Fibroblast of lung (primary cell): ENCODE measurements at regions not wholly inside any gene's neighbourhood (a gene's known extent, or its start where the extent isn't known, plus 50 kb on each side); places are given as distances from the start of the nearest gene placed in this dataset.

ENCODE experiments used
- EZH2 ChIP-seq: IDR thresholded peaks from 2 replicates; pipeline ENCODE4 v1.5.1; 2012; ENCODE audit warnings: low read length, control low read depth, mild to moderate bottlenecking; ENCODE audit errors: missing control alignments
- TF ChIP-seq, protein P1 (sequence below), 2 donors: IDR thresholded peaks in 1 of 2; conservative IDR thresholded peaks in 1 of 2; 1 replicate in 1 of 2; 2 replicates in 1 of 2; pipeline ENCODE4 v1.5.1; 2011 to 2012; ENCODE audit warnings: low read length in 2 of 2, control low read depth in 1 of 2, inconsistent platforms in 1 of 2, low read depth in 1 of 2, mild to moderate bottlenecking in 1 of 2

DNA sequence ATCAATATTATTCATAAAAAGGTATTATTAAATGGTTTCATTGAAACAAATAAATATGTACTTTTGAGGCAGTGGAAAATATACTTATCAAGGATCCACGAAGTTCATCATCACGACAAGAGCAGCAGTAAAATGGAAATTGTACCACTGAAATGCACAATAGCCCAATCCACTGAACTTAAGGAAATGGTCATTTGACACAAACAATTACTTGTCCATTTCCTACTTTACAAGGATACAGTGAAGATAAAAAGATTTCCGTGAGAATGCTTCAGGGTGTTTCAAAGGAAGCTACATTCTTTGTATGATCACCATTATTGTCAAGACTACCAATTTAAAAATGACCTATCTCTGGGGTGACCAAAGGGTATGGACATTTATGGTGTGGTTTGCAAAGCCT lies 210.3 kb downstream of the SYK start:
- TF ChIP-seq, protein P1, sequence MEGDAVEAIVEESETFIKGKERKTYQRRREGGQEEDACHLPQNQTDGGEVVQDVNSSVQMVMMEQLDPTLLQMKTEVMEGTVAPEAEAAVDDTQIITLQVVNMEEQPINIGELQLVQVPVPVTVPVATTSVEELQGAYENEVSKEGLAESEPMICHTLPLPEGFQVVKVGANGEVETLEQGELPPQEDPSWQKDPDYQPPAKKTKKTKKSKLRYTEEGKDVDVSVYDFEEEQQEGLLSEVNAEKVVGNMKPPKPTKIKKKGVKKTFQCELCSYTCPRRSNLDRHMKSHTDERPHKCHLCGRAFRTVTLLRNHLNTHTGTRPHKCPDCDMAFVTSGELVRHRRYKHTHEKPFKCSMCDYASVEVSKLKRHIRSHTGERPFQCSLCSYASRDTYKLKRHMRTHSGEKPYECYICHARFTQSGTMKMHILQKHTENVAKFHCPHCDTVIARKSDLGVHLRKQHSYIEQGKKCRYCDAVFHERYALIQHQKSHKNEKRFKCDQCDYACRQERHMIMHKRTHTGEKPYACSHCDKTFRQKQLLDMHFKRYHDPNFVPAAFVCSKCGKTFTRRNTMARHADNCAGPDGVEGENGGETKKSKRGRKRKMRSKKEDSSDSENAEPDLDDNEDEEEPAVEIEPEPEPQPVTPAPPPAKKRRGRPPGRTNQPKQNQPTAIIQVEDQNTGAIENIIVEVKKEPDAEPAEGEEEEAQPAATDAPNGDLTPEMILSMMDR (conservative IDR thresholded peaks at IDR 0.05 in 1 of 2, IDR thresholded peaks at IDR 0.05 in 1 of 2; ENCODE audit: low read depth in 1 of 2, low read length in 2 of 2): no peak
- TF ChIP-seq EZH2: no peak
